Suprapubic skin (tissue), 4 donors: ENCODE measurements at regions not wholly inside any gene's neighbourhood (a gene's known extent, or its start where the extent isn't known, plus 50 kb on each side); places are given as distances from the start of the nearest gene placed in this dataset.

Experiments used
- DNase-seq, 2 donors: peaks; one replicate each; pipeline ENCODE4 v3.0.0-alpha.2; 2019; ENCODE audit warnings: low spot score in 2 of 2
- H3K27ac ChIP-seq: fragments of 200-600 bp; sonication (generic); one replicate; pipeline ENCODE4 v1.5.1; 2019
- H3K27me3 ChIP-seq: fragments of 200-600 bp; sonication (generic); one replicate; pipeline ENCODE4 v1.5.1; 2019
- H3K36me3 ChIP-seq: fragments of 200-600 bp; sonication (generic); one replicate; pipeline ENCODE4 v1.5.1; 2019
- H3K4me1 ChIP-seq: fragments of 200-600 bp; sonication (generic); one replicate; pipeline ENCODE4 v1.5.1; 2019
- H3K4me3 ChIP-seq: fragments of 200-600 bp; sonication (generic); one replicate; pipeline ENCODE4 v1.5.1; 2019; ENCODE audit warnings: mild to moderate bottlenecking
- H3K9me3 ChIP-seq: fragments of 200-600 bp; sonication (generic); one replicate; pipeline ENCODE4 v1.5.1; 2019
- CTCF ChIP-seq, 2 donors: fragments of 200-600 bp in 1 of 2; fragments of 450-650 bp in 1 of 2; sonication (generic) in 1 of 2; IDR thresholded peaks; one replicate each; pipeline ENCODE4 v1.5.1; 2016 to 2019; ENCODE audit warnings: antibody characterized with exemption in 2 of 2, mild to moderate bottlenecking in 1 of 2, moderate library complexity in 1 of 2
- EP300 ChIP-seq: sonication (generic); formaldehyde crosslinking; IDR thresholded peaks from one replicate; pipeline ENCODE4 v1.6.1; 2017; ENCODE audit warnings: antibody characterized with exemption
- POLR2A ChIP-seq, 2 donors: fragments of 450-650 bp; IDR thresholded peaks; one replicate each; pipeline ENCODE4 v1.6.1; 2017; ENCODE audit warnings: antibody characterized with exemption in 2 of 2, mild to moderate bottlenecking in 2 of 2, moderate library complexity in 2 of 2
- POLR2AphosphoS5 ChIP-seq, 3 donors: sonication (generic); formaldehyde crosslinking; IDR thresholded peaks; one replicate each; pipeline ENCODE4 v1.6.1; 2017; ENCODE audit warnings: antibody characterized with exemption in 3 of 3
- WGBS: methylation state at CpG from one replicate; pipeline ENCODE4 v1.1.5; 2018; 5-methylcytosine and 5-hydroxymethylcytosine counted together

- TF ChIP-seq CTCF (IDR thresholded peaks at IDR 0.05) (no peak), EP300 (no peak), POLR2AphosphoS5 (IDR thresholded peaks at IDR 0.05) (no peak), POLR2A (IDR thresholded peaks at IDR 0.05) (no peak)
- H3K36me3 ChIP-seq: no peaks in the 10 kb centered on the region
- no peak overlapping the region for H3K4me3 ChIP-seq
- 92% methylated on average over 1 of the region's 1 CpG for WGBS
- H3K9me3 ChIP-seq: no peaks in the 10 kb centered on the region
- H3K27ac ChIP-seq: no peak overlapping the region
- no peaks in the 10 kb centered on the region for H3K4me1 ChIP-seq
- no peak for DNase-seq
- H3K27me3 ChIP-seq: no peaks in the 10 kb centered on the region
Measured at GRCh38 chr3:31173118-31173718, 278.8 kb upstream of the GADL1 start.

DNA sequence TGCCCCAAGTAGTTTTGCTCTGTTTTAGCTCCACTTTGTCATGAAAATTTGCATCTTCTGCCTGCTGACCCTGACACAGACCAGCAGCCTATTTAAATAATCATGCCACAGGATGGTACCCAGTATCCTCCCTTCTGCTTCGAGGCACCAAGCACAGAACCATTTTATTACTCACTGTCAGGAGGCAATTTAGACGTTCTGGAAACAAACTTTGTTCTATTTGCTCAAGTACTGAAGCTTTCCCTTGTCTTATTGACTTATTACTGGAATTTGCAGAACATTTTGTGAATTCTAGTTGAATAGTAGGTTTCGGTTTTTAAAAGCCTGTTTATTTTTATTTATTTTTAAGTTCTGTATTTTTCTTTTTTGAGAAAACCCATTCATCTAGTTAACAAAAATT lies 279.6 kb upstream of the GADL1 start:
- TF ChIP-seq EP300 (no peak), POLR2A (IDR thresholded peaks at IDR 0.05) (no peak), CTCF (IDR thresholded peaks at IDR 0.05) (no peak), POLR2AphosphoS5 (IDR thresholded peaks at IDR 0.05) (no peak)
- H3K36me3 ChIP-seq: no peaks in the 10 kb centered on the region
- H3K4me3 ChIP-seq: no peak overlapping the region
- no peak overlapping the region for H3K27ac ChIP-seq
- no peaks in the 10 kb centered on the region for H3K4me1 ChIP-seq
- H3K9me3 ChIP-seq: no peaks in the 10 kb centered on the region
- DNase-seq: no peak
- 57% methylated on average over 3 of the region's 3 CpGs for WGBS
- no peaks in the 10 kb centered on the region for H3K27me3 ChIP-seq

DNA sequence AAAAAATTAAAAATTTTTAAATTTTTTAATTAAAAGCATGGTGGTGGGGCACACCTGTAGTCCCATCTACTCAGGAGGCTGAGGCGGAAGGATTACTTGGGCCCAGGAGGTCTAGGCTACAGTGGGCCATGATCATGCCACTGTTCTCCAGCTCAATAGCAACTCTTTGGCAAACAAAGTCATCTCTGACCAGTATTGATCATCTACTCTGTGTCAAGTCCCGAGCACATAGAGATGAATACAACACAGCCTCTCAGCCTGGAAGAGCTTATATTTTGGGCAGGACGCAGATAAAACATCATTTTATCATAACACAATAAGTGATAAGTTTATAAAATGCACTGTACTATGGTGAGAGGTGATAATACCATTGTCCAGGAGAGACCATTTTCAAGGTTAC lies 281.6 kb upstream of the GADL1 start:
- DNase-seq: no peak
- no peaks in the 10 kb centered on the region for H3K36me3 ChIP-seq
- H3K27ac ChIP-seq: no peak overlapping the region
- no peaks in the 10 kb centered on the region for H3K9me3 ChIP-seq
- H3K4me3 ChIP-seq: no peak overlapping the region
- no peak for TF ChIP-seq EP300
- TF ChIP-seq POLR2AphosphoS5 (IDR thresholded peaks at IDR 0.05): no peak
- TF ChIP-seq CTCF (IDR thresholded peaks at IDR 0.05): no peak
- TF ChIP-seq POLR2A (IDR thresholded peaks at IDR 0.05): no peak
- WGBS: 96% methylated on average over 3 of the region's 3 CpGs
- no peaks in the 10 kb centered on the region for H3K27me3 ChIP-seq
- H3K4me1 ChIP-seq: no peaks in the 10 kb centered on the region

- H3K27ac ChIP-seq: no peak overlapping the region
- no peaks in the 10 kb centered on the region for H3K27me3 ChIP-seq
- 52% methylated on average over 4 of the region's 4 CpGs for WGBS
- no peak for TF ChIP-seq EP300
- no peak for TF ChIP-seq POLR2AphosphoS5 (IDR thresholded peaks at IDR 0.05)
- TF ChIP-seq POLR2A (IDR thresholded peaks at IDR 0.05): no peak
- no peak for TF ChIP-seq CTCF (IDR thresholded peaks at IDR 0.05)
- no peak overlapping the region for H3K4me3 ChIP-seq
- no peaks in the 10 kb centered on the region for H3K36me3 ChIP-seq
- H3K4me1 ChIP-seq: no peaks in the 10 kb centered on the region
- no peak for DNase-seq
- H3K9me3 ChIP-seq: no peaks in the 10 kb centered on the region
Measured at GRCh38 chr3:31178467-31178866, 284.0 kb upstream of the GADL1 start.

- H3K27ac ChIP-seq: no peak overlapping the region
- no peaks in the 10 kb centered on the region for H3K9me3 ChIP-seq
- H3K4me3 ChIP-seq: no peak overlapping the region
- peaks cover 3% of the 10 kb centered on the region for H3K4me1 ChIP-seq
- DNase-seq: no peak
- no peaks in the 10 kb centered on the region for H3K27me3 ChIP-seq
- 91% methylated on average over 3 of the region's 3 CpGs for WGBS
- TF ChIP-seq CTCF (IDR thresholded peaks at IDR 0.05) (no peak), POLR2AphosphoS5 (IDR thresholded peaks at IDR 0.05) (no peak), EP300 (no peak), POLR2A (IDR thresholded peaks at IDR 0.05) (no peak)
- no peaks in the 10 kb centered on the region for H3K36me3 ChIP-seq
Measured at GRCh38 chr3:31179768-31180167, 285.3 kb upstream of the GADL1 start.
